Upper lobe of left lung (tissue), 4 donors: ENCODE measurements at regions not wholly inside any gene's neighbourhood (a gene's known extent, or its start where the extent isn't known, plus 50 kb on each side); places are given as distances from the start of the nearest gene placed in this dataset.

ENCODE experiments used
- CTCF ChIP-seq, 6 experiments: fragments of 450-650 bp in 4 of 6; fragments of 200-600 bp in 2 of 6; sonication (generic) in 2 of 6; IDR thresholded peaks; one replicate each; pipeline ENCODE4 v1.5.1; 2016 to 2019; ENCODE audit warnings: antibody characterized with exemption in 6 of 6
- EP300 ChIP-seq, 4 donors: sonication (generic); formaldehyde crosslinking; IDR thresholded peaks; one replicate each; pipeline ENCODE4 v1.5.1; 2017; ENCODE audit warnings: antibody characterized with exemption in 4 of 4, control low read depth in 2 of 4
- POLR2A ChIP-seq, 4 donors: fragments of 450-650 bp; IDR thresholded peaks; one replicate each; pipeline ENCODE4 v1.5.1; 2016 to 2017; ENCODE audit warnings: antibody characterized with exemption in 4 of 4, mild to moderate bottlenecking in 2 of 4
- POLR2AphosphoS5 ChIP-seq, 2 donors: sonication (generic); formaldehyde crosslinking; IDR thresholded peaks; one replicate each; pipeline ENCODE4 v1.5.1; 2017; ENCODE audit warnings: antibody characterized with exemption in 2 of 2

GRCh38 chrX:97704474-97704873, 820.8 kb downstream of the RPA4 start:
- TF ChIP-seq POLR2AphosphoS5 (IDR thresholded peaks at IDR 0.05) = no peak
- no peak for TF ChIP-seq POLR2A (IDR thresholded peaks at IDR 0.05)
- TF ChIP-seq CTCF (IDR thresholded peaks at IDR 0.05) = no peak
- no peak for TF ChIP-seq EP300 (IDR thresholded peaks at IDR 0.05)
